HG03521 (cell line): ENCODE measurements at regions not wholly inside any gene's neighbourhood (a gene's known extent, or its start where the extent isn't known, plus 50 kb on each side); places are given as distances from the start of the nearest gene placed in this dataset.

Source experiments
- ATAC-seq: cut with Tn5 transposase; IDR thresholded peaks from one replicate; pipeline ENCODE4 v1.9.1; 2021; ENCODE audit warnings: mild to moderate bottlenecking, moderate library complexity; ENCODE audit not compliant: unreplicated experiment

GRCh38 chr2:41989501-41990180 lies 58.2 kb upstream of the PKDCC start:
- ATAC-seq, result no peak

GRCh38 chr2:41990245-41990644 lies 57.6 kb upstream of the PKDCC start:
- ATAC-seq, result no peak

DNA sequence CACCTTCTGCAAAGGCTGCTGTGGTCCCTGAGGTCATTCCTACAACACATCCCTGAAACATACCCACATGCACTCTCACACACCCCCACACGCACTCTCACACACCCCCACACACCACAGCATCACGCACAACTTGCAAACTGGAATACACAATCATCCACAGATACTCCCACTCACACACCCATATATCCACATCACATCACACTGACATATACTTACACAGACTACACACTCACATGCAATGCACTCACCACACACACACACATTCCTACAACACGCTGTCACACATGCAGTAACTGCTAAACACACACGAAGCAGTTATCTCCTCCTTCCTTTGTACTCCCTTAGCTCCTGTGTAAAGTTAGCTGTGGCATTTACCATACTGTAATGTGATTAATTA lies 57.1 kb upstream of the PKDCC start:
- no peak for ATAC-seq

DNA sequence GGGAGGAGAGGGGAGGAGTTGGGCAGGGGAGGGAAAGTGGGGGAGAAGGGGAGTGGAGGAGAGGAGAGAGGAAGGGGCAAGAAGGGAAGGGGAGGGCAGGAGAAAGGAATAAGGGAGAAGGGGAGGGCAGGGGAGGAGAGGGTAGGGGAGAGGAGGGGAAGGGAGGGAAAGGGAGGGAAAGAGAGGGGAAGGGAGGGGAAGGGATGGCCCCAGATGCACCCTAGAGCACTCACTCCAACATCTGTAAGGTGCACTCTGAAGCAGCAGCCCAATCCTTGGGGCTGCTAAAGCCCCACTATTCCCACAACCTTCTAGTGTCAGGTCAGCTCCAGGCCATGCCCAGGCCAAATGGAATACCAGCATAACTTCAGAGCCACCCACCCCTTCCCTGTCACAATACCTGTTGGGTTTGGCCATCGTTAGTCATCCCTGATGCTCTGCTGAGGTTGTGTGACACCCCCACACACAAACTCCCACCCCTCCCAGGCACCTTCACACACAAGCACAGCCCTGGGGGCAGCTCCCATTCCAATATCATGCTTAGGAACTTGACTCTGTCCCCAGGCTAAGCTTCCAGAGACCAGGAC lies 55.7 kb upstream of the PKDCC start:
- ATAC-seq, result no peak

DNA sequence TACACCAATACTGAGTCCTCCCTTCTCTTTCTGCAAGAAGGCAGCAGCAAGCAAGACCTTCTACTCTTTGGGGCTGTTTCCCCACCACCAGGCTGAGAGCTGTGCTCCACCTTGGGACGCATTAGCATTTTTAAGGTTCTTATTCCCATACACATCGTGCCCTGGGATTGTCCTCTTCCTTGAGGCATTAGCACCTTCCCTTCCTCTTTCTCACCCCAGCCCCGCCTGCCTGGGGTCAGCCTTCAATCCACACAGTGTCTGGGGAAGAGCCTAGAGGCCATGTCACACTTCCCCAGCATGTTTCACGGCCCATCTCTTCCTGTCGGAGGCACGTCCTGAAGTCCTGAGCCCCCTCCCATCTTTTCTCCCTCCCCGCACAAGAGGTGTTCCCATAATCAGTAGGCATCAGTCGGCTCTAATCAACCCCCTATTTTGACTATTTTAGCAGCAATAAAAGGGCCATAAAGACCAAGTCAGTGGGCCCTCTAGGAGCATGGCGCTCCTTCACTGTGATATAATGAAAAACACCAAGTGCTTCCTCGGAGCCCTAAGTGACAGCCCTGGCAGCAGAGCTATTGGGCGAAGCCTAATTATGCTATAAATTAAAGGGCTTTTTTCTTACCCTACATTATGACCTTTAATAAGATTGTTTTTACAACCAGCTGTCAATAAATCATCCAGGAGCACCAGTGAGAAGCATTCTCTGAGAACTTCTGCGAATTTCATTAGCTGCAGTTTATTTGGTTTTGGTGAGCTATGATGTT lies 55.0 kb upstream of the PKDCC start:
- ATAC-seq, result no peak

DNA sequence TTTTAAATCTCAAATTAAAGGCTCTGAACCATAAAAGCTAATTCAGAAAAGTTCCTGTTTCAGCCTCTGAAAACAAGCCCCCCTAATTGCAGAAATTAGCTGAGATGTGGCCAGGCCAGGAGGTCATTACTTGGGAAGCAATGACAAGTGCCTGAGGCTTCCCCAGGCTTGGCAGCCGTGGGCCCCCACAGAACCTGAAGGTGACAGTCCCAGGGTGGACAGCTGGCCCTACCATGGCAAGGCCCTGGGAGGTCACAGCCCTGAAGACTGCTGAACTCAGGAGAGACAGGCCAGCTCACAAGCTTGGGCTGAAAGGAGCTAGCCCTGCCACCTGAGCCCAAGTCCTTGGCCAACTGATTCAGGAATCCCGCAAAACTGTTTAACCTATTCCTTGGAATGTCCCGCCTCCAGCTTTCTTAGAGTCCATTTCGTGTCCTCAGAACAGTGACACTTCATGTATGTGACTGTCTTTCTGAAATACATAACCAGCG lies 54.3 kb upstream of the PKDCC start:
- no peak for ATAC-seq

GRCh38 chr2:41994233-41994637 lies 53.6 kb upstream of the PKDCC start:
- no peak for ATAC-seq

- no peak for ATAC-seq
These were observed 53.2 kb upstream of the PKDCC start for GRCh38 chr2:41994661-41995060.

GRCh38 chr2:41997561-41997960 lies 50.3 kb upstream of the PKDCC start:
- no peak for ATAC-seq
